Cerebellar nuclear complex (tissue), 1 donor: ENCODE measurements at regions not wholly inside any gene's neighbourhood (a gene's known extent, or its start where the extent isn't known, plus 50 kb on each side); places are given as distances from the start of the nearest gene placed in this dataset.
A peak's percentile ranks its signal among the peaks of the same experiment; 100 is the strongest.
"Not testable (repeated sequence)": the region's sequence is repeated elsewhere in the genome, so short reads cannot be mapped to it uniquely, and the experiment has no call there.

ENCODE experiments used
- DNase-seq, 2 experiments: peaks; one replicate each; lab custom pipeline; 2025; lab: John Stamatoyannopoulos, UW

GRCh38 chr1:144516172-144516571 lies 54.7 kb upstream of the NBPF15 start:
- DNase-seq, result not testable (repeated sequence)

GRCh38 chr1:144516906-144517305 lies 55.4 kb upstream of the NBPF15 start:
- DNase-seq, result not testable (repeated sequence)

- not testable (repeated sequence) for DNase-seq
These were observed 57.0 kb upstream of the NBPF15 start for GRCh38 chr1:144518439-144518838.

DNA sequence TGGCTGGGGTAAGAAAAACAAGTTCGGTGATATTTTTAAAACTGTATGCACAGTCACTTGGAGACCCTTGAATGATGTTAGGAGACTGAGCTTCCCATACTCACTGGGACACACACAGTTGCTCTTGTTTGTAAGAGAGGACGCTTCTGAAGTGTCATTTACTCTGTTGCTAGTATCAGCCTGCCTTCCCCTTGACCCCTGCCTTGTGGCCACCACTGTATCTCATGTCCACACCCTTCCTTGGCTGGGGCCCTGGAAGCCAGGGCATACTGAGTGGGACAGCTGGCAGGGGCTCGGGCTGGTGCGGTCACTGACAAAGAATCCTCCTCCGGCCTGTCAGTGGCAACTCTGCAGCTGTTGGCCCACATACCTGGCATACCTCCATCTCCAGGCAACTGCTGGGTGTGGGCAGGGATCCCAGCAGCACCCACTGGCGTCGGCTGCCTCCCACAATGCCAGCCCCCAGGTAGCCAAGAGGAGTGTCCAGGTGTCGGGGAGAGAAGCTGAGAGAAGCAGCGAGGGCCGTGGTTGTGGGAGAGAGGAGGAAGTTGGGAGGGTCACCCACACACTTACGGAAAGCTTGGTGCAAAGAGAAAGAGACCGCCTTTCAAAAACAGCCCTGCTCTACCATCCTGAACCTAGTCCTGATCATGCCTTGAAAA lies 58.2 kb upstream of the NBPF15 start:
- DNase-seq, result not testable (repeated sequence)

DNA sequence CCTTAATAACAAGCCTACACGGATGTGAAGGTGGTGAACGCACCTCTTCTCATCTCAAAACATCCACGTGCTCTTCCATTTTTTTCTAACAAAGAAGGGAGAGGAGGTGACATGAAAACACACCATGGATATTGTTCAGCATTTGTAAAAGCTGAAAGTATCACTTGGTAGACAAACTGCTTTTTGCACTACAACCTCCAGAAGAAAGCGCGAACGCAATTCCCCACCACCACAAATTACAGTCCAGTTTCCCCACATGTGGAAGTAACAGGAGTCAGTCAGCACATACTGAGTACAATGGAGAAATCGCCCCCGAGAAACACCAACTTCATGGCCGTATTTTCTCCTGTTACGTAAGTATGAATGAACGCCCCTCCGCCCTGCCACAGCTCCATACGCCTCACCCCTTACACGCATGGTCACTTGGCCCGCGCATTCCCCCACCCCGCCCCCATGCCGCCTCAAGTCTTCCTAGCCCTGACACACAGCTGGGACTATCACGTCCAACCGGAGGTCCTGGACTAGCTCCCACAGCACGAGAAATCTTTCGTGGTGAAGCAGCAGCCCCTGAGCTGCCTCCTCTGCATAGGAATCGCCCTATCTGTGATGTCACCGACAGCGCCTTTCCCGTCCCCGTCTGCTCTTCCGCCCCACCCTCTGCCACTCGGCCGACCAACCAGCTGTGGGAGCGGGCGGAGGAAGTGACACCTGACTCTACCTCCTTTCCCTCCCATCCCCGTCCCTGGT lies 62.4 kb upstream of the NBPF15 start:
- DNase-seq, result peak in 1 of 2 experiments; percentile 29

GRCh38 chr1:144532156-144532607 lies 60.5 kb upstream of the PPIAL4F start:
- DNase-seq, result not testable (repeated sequence)

DNA sequence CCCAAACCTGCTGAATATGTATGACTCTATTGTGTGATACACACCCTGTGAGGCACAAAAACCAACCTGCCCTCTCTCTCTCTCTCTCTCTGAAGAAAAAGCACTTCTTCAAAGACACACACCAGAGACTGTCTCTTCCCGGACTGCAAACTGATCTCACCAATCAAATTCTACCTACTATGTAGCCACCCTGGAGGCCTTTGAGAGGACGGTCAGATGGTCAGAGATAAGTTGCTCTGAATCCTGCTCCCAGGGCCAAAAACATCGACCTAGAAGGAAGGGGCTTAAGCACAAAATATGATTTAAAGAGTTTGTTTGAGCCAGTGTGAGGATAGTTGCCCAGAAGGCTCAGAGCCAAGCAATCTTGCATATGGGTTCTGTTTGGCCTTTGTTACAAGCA lies 59.2 kb upstream of the PPIAL4F start:
- DNase-seq, result not testable (repeated sequence)

GRCh38 chr1:144534286-144534685 lies 58.4 kb upstream of the PPIAL4F start:
- DNase-seq, result not testable (repeated sequence)

DNA sequence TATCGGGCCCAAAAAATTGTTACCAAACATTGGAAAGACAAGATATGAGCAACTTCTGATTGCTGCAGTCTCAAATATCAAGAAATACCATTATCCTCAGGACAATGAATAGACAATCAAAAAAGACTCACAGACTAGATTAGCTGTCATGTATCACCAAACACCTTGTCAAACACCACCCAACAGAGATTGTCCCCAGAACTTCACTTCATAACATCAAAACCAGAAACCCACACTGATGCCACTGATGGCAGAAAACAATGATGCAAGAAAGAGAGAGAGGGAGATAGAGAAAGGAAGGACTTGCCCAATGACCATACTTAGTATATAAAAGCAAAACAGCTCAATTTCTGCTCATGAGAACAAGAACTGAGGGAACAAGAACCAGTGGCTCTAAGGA lies 56.0 kb upstream of the PPIAL4F start:
- not testable (repeated sequence) for DNase-seq

GRCh38 chr1:144537234-144537633 lies 55.5 kb upstream of the PPIAL4F start:
- not testable (repeated sequence) for DNase-seq

- not testable (repeated sequence) for DNase-seq
These were observed 54.0 kb upstream of the PPIAL4F start for GRCh38 chr1:144538736-144539135.

- DNase-seq, result not testable (repeated sequence)
These were observed 53.3 kb upstream of the PPIAL4F start for GRCh38 chr1:144539191-144539960.
